ENCODE measurements at regions not wholly inside any gene's neighbourhood (a gene's known extent, or its start where the extent isn't known, plus 50 kb on each side); places are given as distances from the start of the nearest gene placed in this dataset.

DNA sequence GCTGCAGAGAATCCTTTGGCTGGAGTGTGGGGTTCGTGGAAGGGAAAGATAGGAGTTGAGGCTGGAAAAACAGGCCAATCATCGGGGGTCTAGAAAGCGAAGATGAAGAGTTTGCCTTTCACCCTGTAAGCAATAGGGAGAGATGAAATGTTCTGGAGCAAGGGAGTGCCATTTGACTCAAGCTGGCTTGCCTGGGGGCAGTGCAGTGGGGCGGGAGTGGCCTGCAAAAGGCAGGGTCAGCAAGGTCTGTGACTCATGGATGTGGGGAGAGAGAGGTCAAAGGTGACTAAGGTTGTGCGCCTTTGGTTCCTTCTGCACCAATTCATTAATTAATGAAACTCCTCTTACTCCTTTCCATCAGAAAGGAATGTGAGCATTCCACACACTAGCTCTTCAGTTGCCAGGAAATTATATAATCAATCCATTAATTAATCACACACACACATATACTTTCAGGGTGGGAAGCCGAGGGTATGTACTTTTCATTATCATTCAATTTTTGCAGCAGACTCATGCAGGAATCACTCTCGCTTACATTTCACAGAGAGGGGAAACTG lies 227.6 kb downstream of the MYCN start:
- TF ChIP-seq, protein P1, sequence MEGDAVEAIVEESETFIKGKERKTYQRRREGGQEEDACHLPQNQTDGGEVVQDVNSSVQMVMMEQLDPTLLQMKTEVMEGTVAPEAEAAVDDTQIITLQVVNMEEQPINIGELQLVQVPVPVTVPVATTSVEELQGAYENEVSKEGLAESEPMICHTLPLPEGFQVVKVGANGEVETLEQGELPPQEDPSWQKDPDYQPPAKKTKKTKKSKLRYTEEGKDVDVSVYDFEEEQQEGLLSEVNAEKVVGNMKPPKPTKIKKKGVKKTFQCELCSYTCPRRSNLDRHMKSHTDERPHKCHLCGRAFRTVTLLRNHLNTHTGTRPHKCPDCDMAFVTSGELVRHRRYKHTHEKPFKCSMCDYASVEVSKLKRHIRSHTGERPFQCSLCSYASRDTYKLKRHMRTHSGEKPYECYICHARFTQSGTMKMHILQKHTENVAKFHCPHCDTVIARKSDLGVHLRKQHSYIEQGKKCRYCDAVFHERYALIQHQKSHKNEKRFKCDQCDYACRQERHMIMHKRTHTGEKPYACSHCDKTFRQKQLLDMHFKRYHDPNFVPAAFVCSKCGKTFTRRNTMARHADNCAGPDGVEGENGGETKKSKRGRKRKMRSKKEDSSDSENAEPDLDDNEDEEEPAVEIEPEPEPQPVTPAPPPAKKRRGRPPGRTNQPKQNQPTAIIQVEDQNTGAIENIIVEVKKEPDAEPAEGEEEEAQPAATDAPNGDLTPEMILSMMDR (IDR thresholded peaks at IDR 0.05; ENCODE audit: control extremely low read depth in 1 of 3, insufficient read depth in 1 of 3, low read depth in 1 of 3, low read length in 3 of 3), result no peak
- no peak for TF ChIP-seq POLR2A (IDR thresholded peaks at IDR 0.05; ENCODE audit: control extremely low read depth in 1 of 2, low read depth in 2 of 2, low read length in 2 of 2)
- no peak for TF ChIP-seq RAD21 (IDR thresholded peaks at IDR 0.05 in 1 of 2, conservative IDR thresholded peaks at IDR 0.05 in 1 of 2; ENCODE audit: low read depth in 2 of 2, low read length in 2 of 2)
- TF ChIP-seq RNF2 (IDR thresholded peaks at IDR 0.05; ENCODE audit: borderline replicate concordance, low read depth, low read length, missing control alignments, poor library complexity, severe bottlenecking), result no peak

All from H1 (cell line).